DND-41 (cell line): ENCODE measurements at regions not wholly inside any gene's neighbourhood (a gene's known extent, or its start where the extent isn't known, plus 50 kb on each side); places are given as distances from the start of the nearest gene placed in this dataset.
"Not testable (repeated sequence)": the region's sequence is repeated elsewhere in the genome, so short reads cannot be mapped to it uniquely, and the experiment has no call there.

ENCODE experiments used
- EZH2 ChIP-seq: IDR thresholded peaks from 3 replicates; pipeline ENCODE4 v1.6.1; 2012; ENCODE audit warnings: borderline replicate concordance, low read depth, mild to moderate bottlenecking, moderate library complexity, low read length, inconsistent platforms; ENCODE audit not compliant: severe bottlenecking
- TF ChIP-seq, protein P1 (sequence below): IDR thresholded peaks from 2 replicates; pipeline ENCODE4 v1.5.1; 2012; ENCODE audit warnings: borderline replicate concordance, low read length, moderate library complexity, mild to moderate bottlenecking; ENCODE audit not compliant: poor library complexity, severe bottlenecking; ENCODE audit errors: extremely low read depth

DNA sequence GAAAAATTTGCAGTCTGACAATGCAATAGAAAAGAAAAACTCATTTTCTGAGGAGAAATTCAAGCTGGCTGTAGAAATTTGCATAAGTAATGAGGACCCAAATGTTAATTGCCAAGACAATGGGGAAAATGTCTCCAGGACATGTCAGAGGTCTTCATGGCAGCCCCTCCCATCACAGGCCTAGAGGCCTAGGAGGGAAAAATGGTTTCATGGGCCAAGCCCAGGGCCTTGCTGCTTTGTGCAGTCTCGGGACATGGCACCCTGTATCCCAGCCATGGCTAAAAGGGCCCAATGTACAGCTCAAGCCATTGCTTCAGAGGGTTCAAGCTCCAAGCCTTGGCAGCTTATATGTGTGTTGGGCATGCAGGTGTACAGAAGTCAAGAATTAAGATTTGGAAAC lies 244.9 kb upstream of the ZFP42 start:
- TF ChIP-seq, protein P1, sequence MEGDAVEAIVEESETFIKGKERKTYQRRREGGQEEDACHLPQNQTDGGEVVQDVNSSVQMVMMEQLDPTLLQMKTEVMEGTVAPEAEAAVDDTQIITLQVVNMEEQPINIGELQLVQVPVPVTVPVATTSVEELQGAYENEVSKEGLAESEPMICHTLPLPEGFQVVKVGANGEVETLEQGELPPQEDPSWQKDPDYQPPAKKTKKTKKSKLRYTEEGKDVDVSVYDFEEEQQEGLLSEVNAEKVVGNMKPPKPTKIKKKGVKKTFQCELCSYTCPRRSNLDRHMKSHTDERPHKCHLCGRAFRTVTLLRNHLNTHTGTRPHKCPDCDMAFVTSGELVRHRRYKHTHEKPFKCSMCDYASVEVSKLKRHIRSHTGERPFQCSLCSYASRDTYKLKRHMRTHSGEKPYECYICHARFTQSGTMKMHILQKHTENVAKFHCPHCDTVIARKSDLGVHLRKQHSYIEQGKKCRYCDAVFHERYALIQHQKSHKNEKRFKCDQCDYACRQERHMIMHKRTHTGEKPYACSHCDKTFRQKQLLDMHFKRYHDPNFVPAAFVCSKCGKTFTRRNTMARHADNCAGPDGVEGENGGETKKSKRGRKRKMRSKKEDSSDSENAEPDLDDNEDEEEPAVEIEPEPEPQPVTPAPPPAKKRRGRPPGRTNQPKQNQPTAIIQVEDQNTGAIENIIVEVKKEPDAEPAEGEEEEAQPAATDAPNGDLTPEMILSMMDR = not testable (repeated sequence)
- TF ChIP-seq EZH2 = not testable (repeated sequence)
